OCI-LY7 (cell line): ENCODE measurements at regions not wholly inside any gene's neighbourhood (a gene's known extent, or its start where the extent isn't known, plus 50 kb on each side); places are given as distances from the start of the nearest gene placed in this dataset.

Experiments used
- BruUV-seq: library from RNA; stranded (reverse); fragments of 400-500 nt; replicated peaks from 2 replicates; lab custom pipeline; 2021; lab: Mats Ljungman, UMichigan
- CTCF ChIA-PET: fragments of 300-600 bp; sonication (Branson Sonifier 250); formaldehyde crosslinking; loops from one replicate; lab custom pipeline; 2022; ENCODE audit warnings: antibody characterized with exemption; ENCODE audit not compliant: unreplicated experiment; lab: Charles Lee
- POLR2A ChIA-PET: fragments of 300-600 bp; sonication (Branson Sonifier 250); formaldehyde crosslinking; loops from one replicate; lab custom pipeline; 2022; ENCODE audit warnings: antibody characterized with exemption; lab: Charles Lee
- DNase-seq: peaks from one replicate; pipeline ENCODE4 v3.0.0-alpha.2; 2015; ENCODE audit warnings: low spot score
- H2AFZ ChIP-seq: fragments of 200-600 bp; sonication (generic), shearing (Covaris generic); 2 replicates; pipeline ENCODE4 v1.6.1; 2014; ENCODE audit warnings: mild to moderate bottlenecking, antibody characterized with exemption, low read length, moderate library complexity
- H3K27ac ChIP-seq: fragments of 200-600 bp; sonication (generic); 2 replicates; pipeline ENCODE4 v1.5.1; 2014; ENCODE audit warnings: mixed run types, low read depth, mild to moderate bottlenecking, moderate library complexity, low read length, inconsistent platforms; ENCODE audit not compliant: poor library complexity, severe bottlenecking
- H3K36me3 ChIP-seq: fragments of 200-600 bp; sonication (generic); 2 replicates; pipeline ENCODE4 v1.6.1; 2014; ENCODE audit warnings: mild to moderate bottlenecking, antibody characterized with exemption, low read length, moderate library complexity, mixed read lengths; ENCODE audit not compliant: insufficient read depth
- H3K4me1 ChIP-seq: fragments of 200-600 bp; sonication (generic); 2 replicates; pipeline ENCODE4 v1.5.1; 2014; ENCODE audit warnings: mild to moderate bottlenecking, low read length; ENCODE audit not compliant: insufficient read depth, poor library complexity, severe bottlenecking
- H3K4me2 ChIP-seq: fragments of 200-600 bp; sonication (generic); 2 replicates; pipeline ENCODE4 v1.6.1; 2014; ENCODE audit warnings: mild to moderate bottlenecking, low read length
- H3K4me3 ChIP-seq: fragments of 200-600 bp; sonication (generic); 2 replicates; pipeline ENCODE4 v1.5.1; 2014; ENCODE audit warnings: mild to moderate bottlenecking, low read depth, low read length; ENCODE audit not compliant: poor library complexity, severe bottlenecking
- H3K79me2 ChIP-seq: fragments of 200-600 bp; sonication (generic); 2 replicates; pipeline ENCODE4 v1.6.1; 2016; ENCODE audit warnings: low read depth, mild to moderate bottlenecking, low read length, moderate library complexity, mixed read lengths; ENCODE audit not compliant: insufficient read depth
- H3K9me2 ChIP-seq: fragments of 200-600 bp; sonication (generic); 2 replicates; pipeline ENCODE4 v1.6.1; 2016; ENCODE audit warnings: mild to moderate bottlenecking, low read length, mixed read lengths; ENCODE audit not compliant: insufficient read depth
- H3K9me3 ChIP-seq: fragments of 200-600 bp; sonication (generic); 2 replicates; pipeline ENCODE4 v1.6.1; 2014; ENCODE audit warnings: mild to moderate bottlenecking, mixed run types, low read length, mixed read lengths
- H4K20me1 ChIP-seq: fragments of 200-600 bp; sonication (generic); 2 replicates; pipeline ENCODE4 v1.6.1; 2014; ENCODE audit warnings: mild to moderate bottlenecking, antibody characterized with exemption, low read length, moderate library complexity, mixed read lengths; ENCODE audit not compliant: insufficient read depth
- CTCF ChIP-seq: fragments of 200-600 bp; sonication (generic); conservative IDR thresholded peaks from 2 replicates; pipeline ENCODE4 v1.5.1; 2014; ENCODE audit warnings: mild to moderate bottlenecking, antibody characterized with exemption, low read length, moderate library complexity, mixed read lengths
- EZH2phosphoT487 ChIP-seq: fragments of 200-600 bp; sonication (generic); IDR thresholded peaks from 2 replicates; pipeline ENCODE4 v1.6.1; 2018; ENCODE audit warnings: low read depth, borderline replicate concordance, mild to moderate bottlenecking, mixed run types, antibody characterized with exemption, low read length, moderate library complexity, mixed read lengths
- intact Hi-C: fragments of 100-400 bp; cut with micrococcal nuclease; formaldehyde crosslinking; loops from one replicate; pipeline ENCODE4 v1.10.0; 2022; ENCODE audit not compliant: unreplicated experiment

GRCh38 chr10:46225597-46225996 lies 61.2 kb upstream of the ANTXRL start:
- Histone ChIP-seq H2AFZ (no peak overlapping the region), H3K27ac (no peak overlapping the region), H3K36me3 (peaks cover 45% of the 10 kb centered on the region), H3K4me2 (no peak overlapping the region), H3K9me3 (peaks cover 8% of the 10 kb centered on the region), H3K4me3 (no peak overlapping the region), H3K4me1 (no peaks in the 10 kb centered on the region), H3K79me2 (no peaks in the 10 kb centered on the region), H3K9me2 (no peaks in the 10 kb centered on the region), H4K20me1 (no peaks in the 10 kb centered on the region)
- BruUV-seq = no TSS peak
- TF ChIP-seq EZH2phosphoT487 = no peak
- TF ChIP-seq CTCF = no peak
- CTCF ChIA-PET = interaction anchor here (1.0 kb wide), 1 partner anchor 41 kb away, joined by 3 read pairs; no protein-coding TSS in a partner anchor
- DNase-seq = no peak
- intact Hi-C loops = no loop called here
- POLR2A ChIA-PET = interaction anchor here (0.5 kb wide), 1 partner anchor 52 kb away, joined by 3 read pairs; no protein-coding TSS in a partner anchor

DNA sequence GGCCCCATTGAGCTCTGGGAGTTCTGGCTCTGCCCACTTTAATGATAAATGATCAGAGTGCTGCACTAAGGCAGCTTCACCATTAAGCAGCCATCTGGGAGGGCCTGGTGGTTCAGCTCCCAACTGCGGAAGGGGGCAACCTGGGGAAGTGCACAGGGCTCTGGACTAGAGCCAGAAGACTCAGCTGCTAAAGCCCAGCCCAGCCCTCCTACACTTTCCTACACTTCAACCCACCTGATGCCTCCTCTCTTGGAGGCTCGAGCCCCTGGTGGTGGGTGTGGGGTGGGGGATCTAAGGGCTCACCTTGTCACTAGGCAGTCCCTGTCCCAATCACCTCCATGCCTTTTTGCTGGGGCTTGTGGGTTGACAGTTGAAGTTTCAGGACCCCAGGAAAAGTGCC lies 60.6 kb upstream of the ANTXRL start:
- Histone ChIP-seq H3K36me3 (peaks cover 51% of the 10 kb centered on the region), H3K4me2 (no peak overlapping the region), H3K4me3 (no peak overlapping the region), H4K20me1 (no peaks in the 10 kb centered on the region), H3K4me1 (no peaks in the 10 kb centered on the region), H3K9me3 (peaks cover 12% of the 10 kb centered on the region), H3K9me2 (no peaks in the 10 kb centered on the region), H2AFZ (no peak overlapping the region), H3K27ac (no peak overlapping the region), H3K79me2 (no peaks in the 10 kb centered on the region)
- ChIA-PET CTCF (no interaction called here), POLR2A (interaction anchor here (0.5 kb wide), 1 partner anchor 8 kb away, joined by 3 read pairs; no protein-coding TSS in a partner anchor)
- intact Hi-C loops = no loop called here
- no TSS peak for BruUV-seq
- TF ChIP-seq CTCF (no peak), EZH2phosphoT487 (no peak)
- no peak for DNase-seq

DNA sequence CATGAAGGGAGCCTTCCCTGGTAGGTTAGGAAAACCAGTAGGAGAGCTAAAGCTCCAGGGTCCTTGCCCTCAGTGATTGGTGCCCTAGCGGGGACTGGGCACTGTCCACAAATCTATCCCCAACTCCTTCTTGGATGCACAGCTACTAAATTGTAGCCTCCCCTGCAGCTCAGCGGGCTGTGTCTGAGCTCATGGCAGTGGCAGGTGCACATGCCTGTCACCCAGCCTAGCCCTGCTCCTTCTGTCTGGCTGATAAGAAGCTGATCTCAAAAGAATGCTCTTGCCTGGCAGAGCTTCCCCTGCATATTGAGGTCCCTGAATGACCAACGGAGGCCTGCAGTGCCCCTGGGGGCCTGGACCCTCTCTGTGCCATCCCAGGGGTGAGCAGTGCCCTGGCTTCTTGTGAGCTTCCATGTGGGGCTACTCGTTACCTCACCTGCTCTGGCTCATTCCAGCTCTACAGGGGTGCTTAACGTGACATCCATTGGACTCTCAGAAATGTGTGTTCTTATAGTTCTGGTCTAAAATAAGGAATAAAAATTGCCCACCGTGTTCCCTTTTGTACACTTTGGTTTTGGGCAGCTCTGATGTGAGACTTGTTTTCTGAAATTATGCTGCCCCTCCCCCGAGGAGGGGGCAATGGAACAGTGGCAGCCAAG lies 59.8 kb upstream of the ANTXRL start:
- Histone ChIP-seq H2AFZ (no peak overlapping the region), H3K4me3 (no peak overlapping the region), H4K20me1 (no peaks in the 10 kb centered on the region), H3K4me2 (no peak overlapping the region), H3K36me3 (peaks cover 57% of the 10 kb centered on the region), H3K4me1 (no peaks in the 10 kb centered on the region), H3K9me3 (peaks cover 12% of the 10 kb centered on the region), H3K79me2 (no peaks in the 10 kb centered on the region), H3K27ac (no peak overlapping the region), H3K9me2 (no peaks in the 10 kb centered on the region)
- CTCF ChIA-PET = no interaction called here
- intact Hi-C loops = no loop called here
- no TSS peak for BruUV-seq
- TF ChIP-seq EZH2phosphoT487 (no peak), CTCF (no peak)
- no peak for DNase-seq
- POLR2A ChIA-PET = interaction anchor here (0.5 kb wide), 1 partner anchor 8 kb away, joined by 3 read pairs; no protein-coding TSS in a partner anchor
